Midbrain (tissue), 1 donor: ENCODE measurements at regions not wholly inside any gene's neighbourhood (a gene's known extent, or its start where the extent isn't known, plus 50 kb on each side); places are given as distances from the start of the nearest gene placed in this dataset.
"Not testable (repeated sequence)": the region's sequence is repeated elsewhere in the genome, so short reads cannot be mapped to it uniquely, and the experiment has no call there.

Experiments
- DNase-seq: peaks from one replicate; lab custom pipeline; 2025; lab: John Stamatoyannopoulos, UW

DNA sequence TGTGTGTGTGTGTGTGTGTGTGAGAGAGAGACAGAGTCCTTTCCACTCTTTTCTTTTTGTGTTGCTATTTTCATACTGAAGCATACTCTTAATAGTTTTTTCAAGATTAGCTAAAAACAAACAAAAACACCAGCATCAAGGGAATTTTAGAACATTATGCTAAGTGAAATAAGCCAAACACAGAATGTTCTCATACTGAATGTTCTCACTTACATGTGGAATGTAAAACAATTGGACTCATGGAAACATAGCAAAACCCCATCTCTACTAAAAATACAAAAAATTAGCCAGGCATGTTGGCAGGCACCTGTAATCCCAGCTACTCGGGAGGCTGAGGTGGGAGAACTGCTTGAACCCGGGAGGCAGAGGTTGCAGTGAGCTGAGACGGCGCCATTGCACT lies 193.4 kb downstream of the XPNPEP1 start:
- not testable (repeated sequence) for DNase-seq

- DNase-seq, result no peak
These were observed 195.9 kb downstream of the XPNPEP1 start for GRCh38 chr10:109727436-109727835.

DNA sequence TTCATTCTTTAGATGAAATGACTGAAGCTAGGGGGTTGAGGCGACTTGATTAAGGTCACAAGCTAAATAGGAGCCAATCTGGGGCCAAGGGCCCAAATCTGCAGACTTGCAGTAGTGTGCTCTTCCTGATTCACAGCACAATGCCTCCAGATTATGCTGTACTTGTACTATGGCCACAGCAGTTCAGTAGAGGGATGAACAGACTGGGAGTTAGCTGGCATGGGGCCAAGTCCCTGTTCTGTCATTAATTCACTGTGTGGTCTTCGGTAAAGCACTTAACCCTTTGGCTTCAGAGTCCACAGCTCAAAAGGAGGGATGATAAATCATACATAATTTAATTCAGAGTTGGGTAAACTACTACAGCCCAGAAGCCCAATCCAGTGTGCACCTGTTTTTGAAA lies 196.8 kb downstream of the XPNPEP1 start:
- no peak for DNase-seq

- no peak for DNase-seq
These were observed 200.0 kb downstream of the XPNPEP1 start for GRCh38 chr10:109723305-109723704.

DNA sequence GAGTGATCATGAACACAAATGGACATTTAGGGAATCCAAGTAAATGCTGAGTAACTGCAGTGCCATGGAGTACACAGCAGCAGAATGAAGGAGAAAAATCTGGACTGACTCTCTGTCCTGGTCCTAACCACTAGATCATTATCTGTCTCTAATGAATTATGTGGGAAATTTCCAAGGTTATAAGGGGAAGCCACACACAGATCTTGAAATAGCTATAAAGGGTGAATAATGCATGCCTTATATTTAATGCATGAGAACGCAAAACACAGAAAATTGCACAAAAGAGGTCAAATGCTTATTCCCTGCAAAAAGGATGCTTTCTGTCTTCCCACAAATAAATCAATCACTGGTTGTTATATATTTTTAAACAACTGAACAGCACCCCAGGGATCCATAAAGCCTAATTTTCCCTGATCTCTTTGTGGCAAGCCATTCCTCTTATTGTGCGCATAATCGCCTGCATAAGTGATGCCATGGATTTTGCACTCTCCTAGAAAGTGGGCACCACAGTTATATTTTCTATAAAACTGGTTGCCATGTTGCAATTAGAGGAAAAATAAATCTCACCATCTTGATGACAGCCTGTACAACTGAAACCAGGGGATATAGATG lies 201.8 kb downstream of the XPNPEP1 start:
- DNase-seq, result no peak

DNA sequence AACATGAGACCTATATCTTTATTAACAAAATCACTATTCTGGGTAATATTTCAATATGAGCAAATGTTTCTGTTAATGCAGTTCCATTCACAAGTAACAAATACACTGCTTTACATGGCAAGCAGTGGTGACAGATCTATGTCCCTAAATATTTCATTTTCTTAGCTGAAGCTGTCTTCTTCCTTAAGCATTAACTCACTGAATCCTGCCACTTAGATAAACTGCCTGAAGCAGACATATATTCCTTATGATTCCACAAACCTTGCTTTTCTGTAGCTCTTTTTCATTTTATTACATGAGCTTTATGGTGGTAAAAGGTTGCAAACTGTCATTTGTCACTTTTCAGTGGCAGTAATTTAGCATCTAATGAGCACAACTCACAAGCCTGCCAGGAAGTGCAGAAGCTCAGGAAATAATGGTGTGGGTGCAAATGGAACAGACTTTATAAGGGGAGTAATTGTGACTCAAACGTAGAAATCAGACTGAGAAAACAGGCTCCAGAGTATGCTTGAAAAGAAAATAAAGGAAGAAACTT lies 217.2 kb downstream of the XPNPEP1 start:
- no peak for DNase-seq

DNA sequence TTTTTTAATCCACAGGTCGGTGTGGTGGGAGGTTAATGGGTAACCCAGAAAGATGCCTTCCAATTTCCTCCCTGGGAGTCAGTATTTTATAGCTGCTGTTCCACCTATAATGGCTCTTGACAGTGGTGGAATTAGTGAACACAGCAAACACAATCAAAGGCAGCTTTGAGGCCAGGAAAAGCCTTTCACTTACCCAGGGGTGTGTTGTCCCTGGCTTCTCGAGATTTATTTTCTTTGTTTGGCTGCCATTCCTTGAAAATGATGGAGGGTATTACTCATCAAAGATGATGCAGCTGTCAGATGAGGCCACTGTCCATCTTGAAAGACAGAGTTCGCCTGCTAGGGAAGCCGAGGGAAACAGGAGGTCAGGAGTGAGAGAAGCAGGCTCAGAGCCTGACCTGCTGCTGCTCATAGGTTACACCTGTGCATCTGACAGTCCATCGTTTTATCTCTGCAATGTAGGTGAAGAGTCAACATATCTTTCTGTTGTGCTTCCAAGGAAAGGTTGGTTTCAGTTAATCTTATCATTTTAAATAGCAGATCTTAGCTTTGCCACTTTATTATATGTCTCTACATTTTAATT lies 221.6 kb downstream of the XPNPEP1 start:
- DNase-seq, result no peak

DNA sequence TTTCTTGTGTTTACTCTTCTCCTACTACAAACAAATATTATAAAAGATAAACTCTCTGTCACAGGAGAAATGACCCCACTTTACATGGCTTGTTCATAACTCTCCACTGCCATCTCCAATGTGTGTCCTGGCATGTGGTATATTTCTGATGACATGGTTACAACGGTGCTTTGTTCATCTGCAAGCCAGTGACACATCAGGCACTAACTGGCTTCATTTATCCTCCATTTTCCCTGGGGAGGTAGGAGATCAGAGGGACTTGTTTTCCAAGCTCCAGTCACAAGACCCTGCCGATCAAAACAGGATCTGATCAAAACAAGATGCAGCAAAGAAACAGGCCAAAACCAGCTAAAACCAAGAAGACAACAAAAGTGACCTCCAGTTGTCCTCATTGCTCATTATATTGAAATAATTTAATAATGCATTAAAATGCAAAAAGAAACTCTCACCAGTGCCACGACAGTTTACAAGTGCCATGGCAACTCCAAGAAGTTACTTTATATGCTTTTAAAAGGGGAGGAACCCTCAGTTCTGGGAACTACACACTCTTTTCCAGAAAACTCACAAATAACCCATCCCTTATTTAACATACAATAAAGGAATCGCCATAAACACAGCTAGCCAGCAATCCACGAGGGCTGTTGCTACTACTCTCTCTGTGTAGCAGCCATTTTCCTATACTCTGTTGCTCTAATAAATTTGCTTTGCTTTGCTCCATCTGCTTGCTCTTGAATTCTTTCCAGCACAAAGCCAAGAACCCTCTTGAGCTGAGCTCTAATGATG lies 224.2 kb downstream of the XPNPEP1 start:
- DNase-seq, result no peak

DNA sequence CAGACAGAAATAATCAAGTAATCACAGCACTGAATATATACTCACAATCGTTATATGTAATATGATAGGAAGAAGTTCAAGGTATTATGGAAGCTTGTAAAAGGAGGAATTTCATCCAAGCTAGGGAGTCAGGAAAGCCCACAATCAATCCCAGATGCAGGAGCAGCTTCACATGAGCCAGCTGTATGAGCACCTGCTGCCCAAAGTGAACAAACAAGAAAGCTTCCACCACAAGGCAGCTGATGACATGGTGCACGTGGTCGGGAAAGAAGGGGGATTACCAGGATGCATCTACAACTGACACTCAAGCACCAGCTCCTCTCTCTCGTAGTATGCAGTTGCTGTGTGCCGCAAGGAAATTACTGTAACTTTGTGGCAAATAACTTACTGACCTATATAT lies 225.2 kb downstream of the XPNPEP1 start:
- DNase-seq, result no peak

DNA sequence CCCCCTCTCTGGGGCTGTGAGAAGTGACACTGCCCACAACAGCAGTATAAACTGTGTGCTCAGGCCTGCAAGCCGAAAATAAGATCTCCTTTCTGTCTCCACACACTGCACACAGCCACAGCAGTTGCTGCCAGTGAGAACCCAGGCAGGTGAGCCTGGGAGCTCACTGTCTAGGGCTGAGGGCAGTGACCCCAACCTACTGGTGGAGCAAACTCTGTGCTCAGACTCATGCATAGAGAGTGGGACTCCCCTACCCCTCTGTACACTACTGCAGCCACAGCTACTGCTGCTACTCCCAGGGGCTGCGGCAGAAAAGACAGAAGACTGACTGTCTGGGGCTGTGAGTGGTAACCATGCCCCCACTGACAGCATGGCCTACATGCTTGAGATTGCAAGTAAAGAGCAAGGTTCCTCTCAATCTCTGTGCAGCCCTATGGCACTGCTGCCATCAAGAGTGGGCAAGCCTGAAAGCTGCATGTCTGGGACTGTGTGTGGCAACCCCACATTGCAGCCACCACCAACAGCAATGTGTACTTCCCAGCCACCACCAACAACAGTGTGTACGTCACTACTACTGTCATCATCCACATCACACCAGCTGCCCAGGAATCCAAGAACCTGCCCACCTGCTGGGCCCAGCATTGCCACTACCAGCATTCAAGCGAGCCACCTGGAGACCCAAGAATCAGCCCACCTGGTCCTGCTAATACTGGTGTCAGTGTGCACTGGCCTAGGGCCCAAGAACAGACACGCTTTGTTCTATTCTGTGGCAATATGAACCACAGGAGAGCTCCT lies 226.1 kb downstream of the XPNPEP1 start:
- no peak for DNase-seq

DNA sequence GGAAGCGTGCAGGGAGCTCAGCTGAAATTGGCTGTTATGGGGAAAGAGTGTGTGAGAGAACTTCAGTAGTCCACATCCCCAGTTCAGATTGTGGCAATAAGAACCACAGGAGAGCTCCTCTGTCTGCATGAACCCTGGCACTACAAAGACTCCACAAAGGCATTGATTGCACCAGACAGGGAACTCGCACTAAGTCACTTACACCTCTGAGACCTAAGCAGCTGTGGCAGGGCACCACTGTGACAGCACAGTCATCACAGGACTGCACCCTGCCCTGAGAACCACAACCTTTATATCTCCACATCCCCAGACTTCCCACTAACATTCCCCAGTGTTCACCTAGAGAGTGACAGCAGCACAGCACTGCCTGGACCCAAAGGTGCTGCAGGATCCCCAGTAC lies 226.8 kb downstream of the XPNPEP1 start:
- no peak for DNase-seq

GRCh38 chr10:109695988-109696387 lies 227.3 kb downstream of the XPNPEP1 start:
- no peak for DNase-seq

GRCh38 chr10:109689785-109690184 lies 233.5 kb downstream of the XPNPEP1 start:
- DNase-seq, result no peak

GRCh38 chr10:109679478-109679877 lies 243.8 kb downstream of the XPNPEP1 start:
- no peak for DNase-seq

DNA sequence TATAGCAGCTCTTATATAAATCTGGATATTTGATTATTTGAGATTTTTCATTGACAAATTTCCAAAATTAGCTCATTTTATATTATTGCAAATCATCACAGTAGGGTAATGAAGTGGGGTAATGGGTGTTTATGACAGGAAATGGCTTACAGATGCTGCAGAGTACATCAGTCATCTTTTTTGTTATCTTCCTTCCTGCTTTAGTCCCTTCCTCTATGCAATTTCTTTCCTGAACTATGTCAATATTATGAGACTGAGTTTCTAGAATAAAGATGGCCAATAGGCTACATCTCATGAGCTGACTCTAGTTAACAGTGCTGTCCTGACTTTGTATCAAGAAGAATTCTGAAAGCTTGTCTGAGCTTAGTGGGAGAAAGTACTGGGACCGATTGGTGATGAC lies 244.5 kb downstream of the XPNPEP1 start:
- DNase-seq, result no peak

DNA sequence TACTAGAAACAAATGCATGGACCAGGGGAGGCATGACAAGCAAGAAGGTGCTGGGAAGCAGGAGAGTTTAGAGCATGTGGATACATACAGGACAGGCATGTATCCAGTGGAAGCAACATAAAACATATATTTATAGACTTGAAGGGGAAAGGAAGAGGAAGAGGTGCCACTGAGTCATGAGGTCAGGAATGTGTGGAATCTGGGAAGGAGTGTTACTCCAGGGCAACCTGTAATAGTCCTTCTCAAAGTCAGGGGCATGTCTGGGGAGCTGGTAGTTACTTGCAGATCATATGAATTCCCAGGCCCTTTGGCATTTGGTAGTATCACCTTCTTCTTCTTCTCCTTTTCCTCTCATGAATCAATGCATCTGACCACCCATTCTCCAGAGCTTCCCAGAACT lies 246.6 kb downstream of the XPNPEP1 start:
- DNase-seq, result no peak

- no peak for DNase-seq
These were observed 254.6 kb downstream of the XPNPEP1 start for GRCh38 chr10:109668703-109669102.

GRCh38 chr10:109668154-109668665 lies 255.1 kb downstream of the XPNPEP1 start:
- DNase-seq, result no peak

- no peak for DNase-seq
These were observed 258.0 kb downstream of the XPNPEP1 start for GRCh38 chr10:109665321-109665720.

- no peak for DNase-seq
These were observed 258.8 kb downstream of the XPNPEP1 start for GRCh38 chr10:109664554-109664953.

- no peak for DNase-seq
These were observed 260.2 kb downstream of the XPNPEP1 start for GRCh38 chr10:109663122-109663521.

DNA sequence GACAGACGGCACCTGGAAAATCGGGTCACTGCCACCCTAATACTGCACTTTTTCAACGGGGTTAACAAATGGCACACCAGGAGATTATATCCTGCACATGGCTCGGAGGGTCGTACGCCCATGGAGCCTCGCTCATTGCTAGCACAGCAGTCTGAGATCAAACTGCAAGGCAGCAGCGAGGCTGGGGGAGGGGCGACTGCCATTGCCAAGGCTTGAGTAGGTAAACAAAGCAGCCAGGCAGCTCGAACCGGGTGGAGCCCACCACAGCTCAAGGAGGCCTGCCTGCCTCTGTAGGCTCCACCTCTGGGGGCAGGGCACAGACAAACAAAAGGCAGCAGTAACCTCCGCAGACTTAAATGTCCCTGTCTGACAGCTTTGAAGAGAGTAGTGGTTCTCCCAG lies 270.7 kb downstream of the XPNPEP1 start:
- DNase-seq, result not testable (repeated sequence)
